G401 (cell line): ENCODE measurements at regions not wholly inside any gene's neighbourhood (a gene's known extent, or its start where the extent isn't known, plus 50 kb on each side); places are given as distances from the start of the nearest gene placed in this dataset.

ENCODE experiments used
- DNase-seq: peaks from one replicate; pipeline ENCODE4 v3.0.0-alpha.2; 2015; ENCODE audit warnings: low spot score
- in situ Hi-C: cut with HindIII; loops from 2 replicates; pipeline ENCODE4 v1.10.0; 2016; ENCODE audit warnings: low sequenced_read_pairs, mixed read lengths

DNA sequence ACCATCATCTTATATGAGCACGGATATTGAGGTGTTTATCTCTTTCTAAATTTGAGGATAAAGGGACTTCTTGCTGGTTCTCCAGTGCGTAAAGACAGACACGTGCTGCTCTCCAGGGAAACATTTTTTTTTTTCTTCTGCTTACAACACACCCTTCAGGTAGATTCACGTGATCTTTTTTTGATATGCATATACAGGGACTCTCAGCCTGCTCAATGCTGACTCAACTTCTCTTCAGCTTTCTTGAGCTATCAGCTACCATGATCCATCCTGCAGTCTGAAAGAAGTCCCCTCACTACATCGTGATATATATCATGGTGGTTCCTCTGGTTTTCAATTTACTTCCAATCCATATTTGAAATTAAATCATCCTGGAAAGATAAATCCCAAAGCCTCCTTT lies 87.1 kb upstream of the SLITRK3 start:
- no peak for DNase-seq
- in situ Hi-C loops: no loop called here

DNA sequence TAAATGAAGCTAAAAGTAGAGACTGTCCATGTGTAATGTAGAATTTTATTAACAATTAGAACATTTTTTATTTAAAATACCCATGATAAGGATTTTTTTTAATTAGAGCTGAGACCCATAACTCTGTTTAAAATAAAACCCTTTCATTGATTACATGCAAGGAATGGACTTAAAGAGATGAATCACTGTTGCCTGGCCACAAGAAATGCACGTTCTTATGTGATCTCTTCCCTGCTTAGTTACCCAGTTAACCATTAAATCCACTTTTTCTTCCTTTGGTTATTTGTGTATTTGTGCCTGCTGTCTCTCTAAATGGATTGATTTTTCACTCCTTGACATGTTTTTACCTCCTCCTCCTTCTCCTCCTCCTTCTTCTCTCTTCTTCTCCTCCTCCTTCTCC lies 83.3 kb upstream of the SLITRK3 start:
- no peak for DNase-seq
- in situ Hi-C loops: no loop called here

DNA sequence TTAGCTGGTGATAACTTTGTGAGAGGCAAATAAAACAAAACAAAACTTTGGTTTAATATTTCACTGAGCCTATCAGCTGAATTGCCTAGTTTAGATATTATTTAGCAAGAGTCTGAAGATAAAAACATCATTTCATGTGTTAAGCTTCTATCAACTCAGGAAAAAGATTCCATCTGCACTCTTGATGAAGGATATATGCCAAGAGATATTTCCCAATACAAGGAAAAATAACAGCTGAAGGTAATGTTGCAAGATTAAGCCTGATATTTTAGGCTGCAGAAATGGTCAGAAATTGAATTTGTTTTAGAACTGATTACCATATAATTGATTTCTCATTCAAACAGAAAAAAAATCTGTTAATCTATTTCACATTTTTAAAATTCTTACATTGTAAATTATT lies 77.2 kb upstream of the SLITRK3 start:
- in situ Hi-C loops: no loop called here
- no peak for DNase-seq

DNA sequence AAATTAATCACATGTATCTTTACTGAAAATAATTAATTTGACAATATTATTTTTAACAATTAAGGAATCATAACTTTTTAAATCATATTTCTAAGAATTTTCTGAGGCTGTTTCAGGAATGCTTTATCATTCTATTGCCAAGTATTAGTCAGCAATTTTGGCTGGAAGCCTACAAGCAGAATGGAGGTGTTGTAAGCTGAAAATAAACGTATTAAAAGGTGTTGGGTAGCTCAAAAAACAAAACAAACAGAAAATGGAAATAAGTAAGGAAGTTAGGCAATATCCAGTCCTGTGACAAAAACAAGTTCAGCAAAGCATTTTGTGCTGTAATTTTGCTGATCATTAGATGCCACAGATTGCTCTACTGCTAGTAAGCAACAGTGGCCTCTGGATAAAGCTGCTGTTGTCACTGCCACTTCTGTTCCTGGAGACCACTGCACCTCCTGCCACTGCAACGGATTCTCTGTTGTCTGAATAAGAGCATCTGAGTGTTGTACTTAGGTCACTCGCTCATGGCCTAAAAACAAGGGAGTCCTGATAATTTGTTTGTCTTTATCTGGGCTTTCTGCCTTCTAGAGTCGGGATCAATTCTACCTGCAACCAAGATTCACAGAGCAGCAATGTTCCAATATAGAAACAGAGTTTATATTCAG lies 63.5 kb upstream of the SLITRK3 start:
- DNase-seq: peak; percentile 36
- in situ Hi-C loops: no loop called here

DNA sequence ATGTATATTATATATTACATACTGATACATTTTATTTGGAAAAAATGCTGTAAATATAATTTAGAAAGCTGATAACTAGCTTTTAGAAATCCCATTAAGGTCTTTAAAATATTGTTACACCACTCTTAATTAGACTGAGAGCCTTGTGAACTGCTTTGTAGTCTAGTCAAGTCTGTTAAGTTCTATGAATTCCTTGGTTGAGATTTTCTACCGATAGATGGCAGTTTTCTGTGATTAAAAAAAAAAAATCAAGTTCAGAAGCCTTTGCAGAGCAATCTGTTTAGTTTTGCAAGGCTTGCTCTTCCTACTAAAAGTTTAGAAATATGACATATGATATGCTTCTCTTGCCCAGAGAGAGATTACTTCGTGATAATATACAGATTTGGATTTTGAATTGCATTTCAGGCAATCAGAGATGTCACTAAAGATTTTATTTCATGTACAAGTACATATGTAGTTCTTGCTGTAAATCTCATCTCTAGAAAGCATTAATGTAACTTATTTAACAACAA lies 60.4 kb upstream of the SLITRK3 start:
- peak; percentile 32 for DNase-seq
- in situ Hi-C loops: no loop called here

DNA sequence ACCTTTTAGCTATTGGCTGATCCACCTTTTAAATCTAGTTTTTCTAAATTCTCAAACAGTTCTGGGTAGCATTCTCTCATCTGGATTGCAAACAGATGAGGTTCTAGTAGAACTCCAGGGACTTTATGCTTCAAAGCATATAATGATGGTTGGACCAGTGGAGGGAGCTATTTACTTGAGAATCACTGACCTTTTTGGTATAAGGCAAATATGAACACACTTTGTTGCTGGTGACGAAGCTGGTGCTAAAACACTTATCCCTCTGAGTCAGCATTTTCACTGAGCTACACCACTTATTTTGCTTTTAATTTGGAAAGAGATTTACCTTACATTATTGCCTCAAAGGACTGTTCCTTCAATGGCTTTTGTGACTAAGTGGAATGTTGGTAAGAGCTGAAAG lies 58.6 kb upstream of the SLITRK3 start:
- peak; percentile 74 for DNase-seq
- in situ Hi-C loops: no loop called here
